Hematopoietic multipotent progenitor cell treated with erythropoietin and hydrocortisone succinate and interleukin-3 and kit ligand, for 6 days (in vitro differentiated cells): ENCODE measurements at regions not wholly inside any gene's neighbourhood (a gene's known extent, or its start where the extent isn't known, plus 50 kb on each side); places are given as distances from the start of the nearest gene placed in this dataset.

Experiments used
- DNase-seq: peaks from one replicate; pipeline ENCODE4 v3.0.0-alpha.2; 2015

DNA sequence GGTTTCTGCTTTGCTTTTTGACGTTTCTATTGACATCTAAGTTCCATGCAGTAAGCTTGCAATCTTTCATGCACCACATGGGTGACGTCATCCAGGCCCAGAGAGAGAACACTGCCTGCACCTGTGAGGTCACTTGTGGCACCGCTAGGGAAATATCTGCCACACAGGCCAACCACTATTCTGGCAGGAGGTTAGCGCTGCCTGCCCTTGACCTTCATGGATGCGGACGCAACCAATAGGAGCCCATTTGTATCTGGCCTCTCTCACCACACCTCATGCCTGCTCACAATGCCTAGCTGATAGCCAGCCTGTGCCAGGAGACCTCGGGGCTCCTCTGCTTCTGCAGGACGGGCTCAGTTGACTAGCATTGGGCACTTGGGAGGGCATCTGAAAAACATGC, 55.8 kb upstream of the PRR23E start:
- no peak for DNase-seq

DNA sequence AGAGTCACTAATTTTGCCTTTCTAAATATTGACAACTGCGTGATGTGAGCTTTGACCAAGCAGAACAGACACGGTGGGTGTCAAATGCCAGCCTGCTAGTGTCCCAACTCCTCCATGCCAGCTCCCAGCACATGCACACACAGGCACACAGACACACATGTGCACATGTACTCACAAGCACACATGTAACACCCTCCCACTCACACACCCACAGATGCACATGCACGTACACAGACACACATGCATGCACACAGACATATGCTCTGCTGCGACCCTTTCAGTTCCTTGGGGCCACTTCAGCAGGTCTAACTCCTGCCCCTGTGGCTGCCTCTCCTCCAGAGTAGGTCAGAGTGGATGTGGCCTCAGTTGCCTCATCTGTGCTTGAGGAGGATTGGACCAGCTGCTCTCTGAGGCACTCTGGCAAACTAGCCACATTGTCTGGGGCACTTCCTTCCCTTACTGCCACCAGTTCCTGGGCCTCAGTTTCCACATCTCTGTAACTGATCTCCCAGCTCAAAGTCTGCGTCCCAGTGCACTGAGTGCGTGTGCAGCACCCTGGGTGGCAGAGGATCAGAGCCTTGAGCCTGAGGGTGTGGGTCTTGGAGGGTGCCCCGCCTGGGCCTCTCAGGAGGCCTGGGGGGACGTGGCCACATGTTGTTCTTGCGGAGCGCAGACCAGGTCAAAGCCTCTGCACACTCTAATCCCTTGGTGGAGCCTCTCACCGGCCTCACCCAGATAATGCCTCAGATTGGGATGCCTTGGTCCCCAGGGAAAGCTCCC, 55.0 kb upstream of the PRR23E start:
- DNase-seq = no peak

DNA sequence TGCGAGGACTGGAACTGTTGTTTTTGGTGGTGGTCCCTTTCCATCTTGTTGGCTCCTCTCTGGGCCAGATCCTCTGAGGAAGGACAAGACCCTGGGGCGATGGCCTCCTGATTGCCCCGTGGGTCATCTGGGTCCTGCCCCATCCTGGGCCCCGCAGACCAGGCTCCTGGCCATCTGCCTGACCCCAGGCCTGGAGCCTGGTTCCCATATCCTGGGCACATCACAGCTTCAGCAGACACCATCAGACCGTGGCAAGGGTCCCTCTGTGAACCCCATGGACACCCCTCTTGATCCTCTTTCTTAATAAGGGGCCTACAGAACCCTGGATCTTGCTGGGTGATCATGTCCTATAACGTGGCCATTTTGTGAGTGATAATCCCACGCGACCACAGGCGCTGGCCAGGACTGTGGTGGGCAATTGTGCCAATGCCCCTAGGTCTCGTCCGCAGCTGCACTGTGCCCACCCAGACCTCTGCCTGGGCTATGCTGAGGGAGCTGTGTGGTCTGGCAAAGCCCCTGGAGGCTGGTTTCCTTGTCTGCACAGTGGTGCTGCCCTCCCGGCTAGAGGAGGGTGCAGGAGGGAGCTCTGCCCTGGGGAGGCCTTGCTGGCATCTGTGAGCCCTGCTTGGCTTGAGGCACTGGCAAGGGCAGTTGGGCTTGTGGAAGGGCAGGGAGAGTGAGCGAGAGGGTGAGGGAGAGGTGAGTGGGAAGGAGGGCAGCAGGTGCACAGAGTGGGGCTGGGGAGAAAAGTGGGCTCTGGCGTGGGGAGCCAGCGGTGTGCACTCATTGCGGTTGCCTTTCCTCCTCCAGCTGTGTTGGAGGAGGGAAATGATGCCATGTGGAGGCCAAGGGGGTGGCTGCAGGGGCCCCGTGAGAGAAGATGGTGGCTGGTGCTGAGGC, 53.1 kb upstream of the PRR23E start:
- DNase-seq = no peak

DNA sequence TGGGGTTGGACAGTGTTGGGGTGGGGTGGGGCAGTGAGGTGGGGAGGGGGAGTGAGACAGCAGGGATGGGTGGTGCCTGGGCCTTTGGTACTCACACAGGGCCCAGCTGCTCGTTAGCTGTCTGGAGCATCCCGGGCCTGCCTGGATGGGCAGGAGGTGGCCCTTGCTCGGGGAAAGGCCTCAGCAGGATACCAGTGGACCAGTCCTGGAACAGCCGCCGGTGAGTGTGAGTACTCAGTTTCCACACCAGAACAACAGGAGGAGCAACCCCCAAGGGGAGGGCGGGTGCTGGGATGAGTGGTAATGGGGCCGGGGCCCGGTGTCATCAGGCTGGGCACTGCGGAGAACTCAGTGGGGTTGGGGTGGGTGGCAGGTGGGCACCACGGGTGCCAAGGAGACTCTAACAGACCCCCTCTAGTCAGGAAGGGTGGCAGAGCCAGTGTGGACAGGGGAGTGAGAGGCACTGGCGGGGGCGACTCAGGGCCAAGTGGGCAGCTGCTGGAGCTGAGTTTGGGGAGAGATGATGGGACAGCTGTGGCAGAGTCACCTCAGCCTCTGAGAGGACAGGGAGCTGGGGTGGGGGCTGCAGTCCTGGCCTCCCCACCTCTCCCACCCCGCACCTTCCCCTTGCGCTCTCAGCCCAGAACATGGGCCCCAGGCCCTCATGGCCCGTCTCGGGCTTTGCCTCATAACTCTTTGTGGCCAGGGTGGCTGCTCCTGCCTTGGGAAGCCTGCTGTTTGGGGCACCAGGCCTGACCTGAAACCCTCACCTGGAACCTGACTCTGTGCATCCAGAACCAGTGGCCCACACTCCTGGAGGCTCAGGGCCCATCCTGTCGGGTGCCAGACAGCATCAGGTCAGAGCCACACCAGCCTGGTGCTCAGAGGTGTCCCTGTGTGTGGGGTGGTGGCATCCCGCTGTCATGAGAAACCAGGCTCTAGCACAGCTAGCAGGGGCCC, 52.1 kb upstream of the PRR23E start:
- no peak for DNase-seq

DNA sequence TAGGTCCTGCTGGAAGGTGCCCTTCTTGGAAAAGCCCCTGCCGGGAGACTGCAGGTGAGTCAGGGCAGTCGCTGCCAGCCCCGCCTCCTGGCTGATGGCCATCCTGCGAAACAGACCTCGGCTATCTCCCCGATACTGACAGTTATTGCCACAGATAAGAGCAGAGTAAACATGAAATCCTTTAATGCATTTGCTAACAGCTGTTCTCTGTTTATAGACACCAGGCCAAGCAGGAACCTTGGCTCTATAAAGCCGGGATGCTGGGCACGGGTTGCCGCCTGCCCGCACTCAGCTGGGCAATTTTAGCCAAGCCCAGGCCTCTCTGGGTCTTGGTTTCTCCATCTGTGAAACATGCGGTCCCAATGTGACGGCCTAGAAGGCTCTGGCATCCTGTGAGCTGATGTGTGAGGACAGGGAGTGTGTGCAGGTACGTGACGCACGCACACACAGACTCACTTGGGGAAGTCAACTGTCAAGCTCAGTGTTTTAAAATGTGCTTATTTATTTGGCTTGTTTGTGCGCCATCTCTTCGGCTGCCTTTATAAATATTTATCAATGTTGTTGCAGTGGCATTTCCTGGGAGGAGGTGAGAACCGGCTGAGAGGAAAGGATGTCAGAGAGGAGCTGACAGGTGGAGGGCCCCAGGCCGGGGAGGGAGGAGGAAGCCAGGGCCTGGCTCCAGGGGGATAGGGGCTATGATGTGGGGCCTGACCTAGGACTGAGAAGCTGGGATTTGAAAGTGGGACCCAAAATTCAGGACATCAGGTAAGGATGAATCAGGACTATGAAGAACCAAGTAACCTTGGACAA, 50.8 kb upstream of the PRR23E start:
- DNase-seq = no peak
